DOHH2 (cell line): ENCODE measurements at regions not wholly inside any gene's neighbourhood (a gene's known extent, or its start where the extent isn't known, plus 50 kb on each side); places are given as distances from the start of the nearest gene placed in this dataset.

Experiments
- CTCF ChIP-seq: fragments of 200-600 bp; sonication (generic); IDR thresholded peaks from one replicate; pipeline ENCODE4 v1.5.1; 2014; ENCODE audit warnings: antibody characterized with exemption, mild to moderate bottlenecking, low read depth, low read length; ENCODE audit not compliant: poor library complexity, severe bottlenecking
- EZH2phosphoT487 ChIP-seq: fragments of 200-600 bp; sonication (generic); IDR thresholded peaks from 2 replicates; pipeline ENCODE4 v1.6.1; 2017; ENCODE audit warnings: borderline replicate concordance, mild to moderate bottlenecking, antibody characterized with exemption, low read length, moderate library complexity, mixed read lengths

GRCh38 chr7:25923741-25924460 lies 228.1 kb upstream of the NFE2L3 start:
- TF ChIP-seq CTCF (no peak), EZH2phosphoT487 (no peak)
